Choroid plexus epithelial cell (primary cell): ENCODE measurements at regions not wholly inside any gene's neighbourhood (a gene's known extent, or its start where the extent isn't known, plus 50 kb on each side); places are given as distances from the start of the nearest gene placed in this dataset.

Experiments used
- DNase-seq: peaks from one replicate; pipeline ENCODE4 v3.0.0-alpha.2; 2010; ENCODE audit warnings: low read depth
- H3K4me3 ChIP-seq: 2 replicates; pipeline ENCODE4 v1.5.1; 2011; ENCODE audit warnings: low read depth, mild to moderate bottlenecking, control low read depth, low read length, moderate library complexity
- CTCF ChIP-seq: conservative IDR thresholded peaks from 2 replicates; pipeline ENCODE4 v1.5.1; 2011; ENCODE audit warnings: low read depth, mild to moderate bottlenecking, control low read depth, inconsistent platforms, low read length, moderate library complexity

DNA sequence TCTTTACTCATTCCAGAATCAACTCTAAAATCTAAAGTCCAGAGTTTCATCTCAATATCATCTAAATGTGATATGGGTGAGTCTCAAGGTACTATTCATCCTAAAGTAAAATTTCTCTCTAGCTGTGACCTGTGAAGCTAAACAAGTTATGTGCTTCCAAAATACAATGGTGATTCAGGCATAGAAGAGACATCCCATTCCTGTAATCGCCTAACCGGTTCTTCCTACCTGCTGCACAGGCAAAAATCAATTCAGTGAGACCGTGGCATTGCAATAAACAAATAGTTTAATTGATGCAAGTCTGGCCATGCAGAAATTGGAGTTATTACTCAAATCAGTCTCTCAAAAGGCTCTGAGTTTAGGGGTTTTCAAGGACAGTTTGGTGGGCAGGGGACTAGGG, 232.8 kb downstream of the UBE3D start:
- TF ChIP-seq CTCF, result no peak
- no peak overlapping the region for H3K4me3 ChIP-seq
- DNase-seq, result no peak

- no peak for DNase-seq
- TF ChIP-seq CTCF, result no peak
- no peak overlapping the region for H3K4me3 ChIP-seq
Measured at GRCh38 chr6:82833481-82833880, 232.2 kb downstream of the UBE3D start.

DNA sequence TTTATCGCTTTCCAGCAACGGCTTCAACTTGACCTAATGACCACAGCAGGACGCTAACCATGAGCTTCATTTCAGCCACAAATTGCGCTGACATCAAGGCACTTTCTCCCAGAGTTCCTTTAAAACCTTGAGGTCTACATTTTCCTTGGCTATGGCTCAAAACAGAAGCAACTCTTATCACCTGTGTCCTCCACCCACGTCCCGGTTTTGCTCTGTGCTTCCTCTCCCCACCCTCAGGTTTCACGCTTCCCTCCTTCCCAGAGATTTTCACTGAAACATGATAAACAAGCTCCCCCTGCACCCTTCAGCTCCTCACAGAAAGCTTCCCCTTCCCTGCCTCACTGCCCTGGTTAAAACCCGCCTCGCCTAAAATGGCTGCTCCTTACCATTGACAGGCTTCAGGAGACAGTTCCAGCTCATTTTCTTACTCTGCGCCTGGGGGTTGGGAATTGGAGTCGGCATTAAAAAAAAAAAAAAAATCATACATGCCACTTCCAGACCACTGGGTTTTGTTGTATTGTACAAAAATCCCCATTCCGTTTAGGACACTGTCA, 229.5 kb downstream of the UBE3D start:
- no peak overlapping the region for H3K4me3 ChIP-seq
- DNase-seq, result no peak
- TF ChIP-seq CTCF, result no peak

GRCh38 chr6:82840571-82840970, 225.1 kb downstream of the UBE3D start:
- no peak overlapping the region for H3K4me3 ChIP-seq
- peak; percentile 23 for DNase-seq
- no peak for TF ChIP-seq CTCF

DNA sequence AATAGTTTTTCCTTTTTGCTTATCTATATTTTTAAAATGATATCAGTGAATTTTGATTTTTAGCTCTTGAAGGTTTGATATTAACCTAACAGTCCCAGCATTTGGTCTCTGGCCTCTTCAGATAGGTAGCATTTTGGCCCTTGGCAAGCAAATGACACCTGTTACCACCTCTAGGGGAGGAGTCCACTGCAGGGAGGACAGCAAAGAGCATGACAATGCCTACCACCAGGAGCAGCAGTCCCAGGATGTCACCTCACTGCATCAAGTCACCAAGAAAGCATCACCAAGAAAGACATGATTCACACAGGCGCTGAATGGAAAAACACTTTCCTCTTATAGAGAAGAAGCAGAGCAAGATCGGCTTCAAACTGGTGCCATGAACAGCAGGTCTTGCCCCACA, 224.3 kb downstream of the UBE3D start:
- TF ChIP-seq CTCF, result no peak
- H3K4me3 ChIP-seq, result no peak overlapping the region
- no peak for DNase-seq
